ENCODE measurements at regions not wholly inside any gene's neighbourhood (a gene's known extent, or its start where the extent isn't known, plus 50 kb on each side); places are given as distances from the start of the nearest gene placed in this dataset. TPM values are rescaled to one million over a fixed set of nuclear protein-coding genes. Genes with fewer than 3 reads are reported as not detected.

DNA sequence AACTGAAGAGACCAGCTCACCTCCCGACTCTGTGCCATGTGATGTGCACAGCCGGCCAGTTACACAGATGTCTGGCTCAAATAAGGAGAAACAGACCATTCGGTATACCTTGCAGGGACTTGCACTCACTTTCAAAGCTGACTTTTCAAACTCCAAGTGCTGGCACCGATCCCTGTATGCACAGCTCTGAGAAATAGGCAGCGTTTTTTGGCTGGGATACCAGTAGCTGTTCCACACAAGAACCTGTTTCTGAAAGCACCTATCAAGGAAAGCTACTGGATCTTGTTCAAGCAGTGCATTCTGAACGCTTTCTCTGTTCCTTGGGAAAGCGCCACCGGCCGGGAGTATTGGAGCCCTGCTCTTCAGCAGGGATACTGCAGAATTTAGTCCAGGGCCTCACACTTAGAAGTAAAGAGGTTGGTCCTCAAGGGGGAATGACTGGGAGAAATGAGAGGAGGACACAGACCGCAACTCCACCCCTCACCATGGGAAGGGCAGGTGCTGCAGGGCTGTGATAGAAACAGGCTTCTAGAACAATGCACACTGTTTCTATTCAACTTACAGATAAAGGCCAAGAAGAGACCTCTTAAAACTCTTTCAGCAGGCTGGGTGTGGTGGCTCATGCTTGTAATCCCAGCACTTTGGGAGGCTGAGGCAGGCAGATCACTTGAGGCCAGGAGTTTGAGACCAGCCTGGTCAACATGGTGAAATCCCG lies 53.6 kb upstream of the PABPC3 start:
- Histone ChIP-seq H3K4me1 (peaks cover 7% of the 10 kb centered on the region), H3K27ac (no peak overlapping the region), H3K9me3 (no peaks in the 10 kb centered on the region), H3K27me3 (peaks cover 0 to 4% of the 10 kb centered on the region in 2 donors), H3K4me3 (no peak overlapping the region), H3K36me3 (replicated peaks in 1 of 2; ENCODE audit: insufficient read depth in 1 of 2, low read depth in 2 of 2) (no peaks in the 10 kb centered on the region)
- intact Hi-C loops (cut with DNase I): no loop called here
- no peak for ATAC-seq
- WGBS, 2 donors: 45 to 46% methylated on average over 8 to 11 of the region's 11 CpGs
- no peak for TF ChIP-seq POLR2A (IDR thresholded peaks at IDR 0.05)
- TF ChIP-seq CTCF (IDR thresholded peaks at IDR 0.05): no peak
- no peak for DNase-seq

DNA sequence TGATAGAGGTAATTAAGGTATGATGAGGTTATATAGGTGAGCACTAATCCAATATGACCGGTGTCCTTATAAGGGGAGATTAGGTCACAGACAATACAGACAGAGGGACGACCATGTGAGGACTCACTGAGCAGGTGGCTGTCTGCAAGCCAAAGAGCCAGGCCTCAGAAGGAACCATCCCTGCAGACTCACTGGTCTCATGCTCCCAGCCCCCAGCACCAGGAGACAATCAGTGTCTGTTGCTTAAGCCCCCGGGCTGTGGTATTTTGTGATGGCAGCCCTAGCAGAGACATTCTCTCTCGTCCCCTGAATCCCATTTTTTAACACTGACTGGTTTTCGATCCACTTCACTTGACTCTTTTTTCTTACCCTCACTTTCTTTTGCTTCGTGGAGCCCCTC lies 51.9 kb upstream of the PABPC3 start:
- intact Hi-C loops (cut with DNase I): no loop called here
- Histone ChIP-seq H3K36me3 (replicated peaks in 1 of 2; ENCODE audit: insufficient read depth in 1 of 2, low read depth in 2 of 2) (no peaks in the 10 kb centered on the region), H3K4me1 (peaks cover 7% of the 10 kb centered on the region), H3K4me3 (no peak overlapping the region), H3K27ac (no peak overlapping the region), H3K27me3 (peaks cover 0 to 11% of the 10 kb centered on the region in 2 donors), H3K9me3 (no peaks in the 10 kb centered on the region)
- no peak for ATAC-seq
- TF ChIP-seq CTCF (IDR thresholded peaks at IDR 0.05) (no peak), POLR2A (IDR thresholded peaks at IDR 0.05) (no peak)
- WGBS, 2 donors: 60 to 70% methylated on average over 6 of the region's 6 CpGs
- DNase-seq: no peak

Small RNA genes in the stretch of these regions (small RNA-seq; reads per million reads assigned to genes)
- gene AL590099.1: not detected
- not detected for gene LSP1P1

Measured in body of pancreas (tissue), 4 donors.